ENCODE measurements at regions not wholly inside any gene's neighbourhood (a gene's known extent, or its start where the extent isn't known, plus 50 kb on each side); places are given as distances from the start of the nearest gene placed in this dataset.

DNA sequence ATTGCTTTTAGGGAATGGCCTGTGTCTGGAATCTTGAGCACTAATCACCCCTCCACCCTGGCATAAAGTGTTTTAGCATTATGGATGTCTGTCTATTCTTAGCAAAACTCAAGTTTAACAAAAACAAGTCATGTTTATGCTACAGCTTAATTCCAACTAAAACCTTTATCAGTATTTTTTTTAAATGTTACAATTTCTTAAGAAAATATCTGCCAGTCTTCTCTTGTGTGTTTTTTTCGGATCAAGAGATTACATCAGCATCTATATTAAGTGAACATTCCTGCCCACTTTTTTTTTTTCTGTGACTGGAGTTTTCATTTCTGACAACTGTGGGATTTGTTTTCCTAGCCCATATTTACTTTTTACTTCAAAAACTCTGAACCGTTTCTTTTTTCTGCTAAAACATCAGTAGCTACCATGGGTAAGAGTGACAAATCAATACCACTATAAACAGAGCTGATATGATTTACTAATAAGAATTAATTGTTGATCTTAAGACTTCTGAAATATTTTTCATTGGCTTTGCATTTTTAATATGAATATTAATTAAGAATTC lies 94.3 kb downstream of the EDN1 start:
- no peak for DNase-seq

DNA sequence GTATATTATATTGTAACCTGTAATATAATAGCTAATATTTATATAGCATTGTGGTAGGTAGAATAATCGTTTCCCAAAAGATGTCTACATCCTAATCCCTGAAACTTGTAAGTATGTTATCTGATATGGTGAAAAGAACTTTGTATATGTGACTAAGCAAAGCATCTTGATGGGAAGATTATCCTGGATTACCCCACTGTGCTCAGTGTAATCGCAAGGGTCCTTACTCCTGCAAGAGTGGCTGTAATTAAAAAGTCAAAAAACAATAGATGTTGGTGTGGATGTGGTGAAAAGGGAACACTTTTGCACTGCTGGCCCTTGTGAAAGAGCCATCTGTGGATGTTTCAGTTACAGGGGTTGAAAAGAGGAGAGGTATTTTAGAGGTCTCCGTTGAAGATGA lies 95.2 kb downstream of the EDN1 start:
- no peak for DNase-seq

DNA sequence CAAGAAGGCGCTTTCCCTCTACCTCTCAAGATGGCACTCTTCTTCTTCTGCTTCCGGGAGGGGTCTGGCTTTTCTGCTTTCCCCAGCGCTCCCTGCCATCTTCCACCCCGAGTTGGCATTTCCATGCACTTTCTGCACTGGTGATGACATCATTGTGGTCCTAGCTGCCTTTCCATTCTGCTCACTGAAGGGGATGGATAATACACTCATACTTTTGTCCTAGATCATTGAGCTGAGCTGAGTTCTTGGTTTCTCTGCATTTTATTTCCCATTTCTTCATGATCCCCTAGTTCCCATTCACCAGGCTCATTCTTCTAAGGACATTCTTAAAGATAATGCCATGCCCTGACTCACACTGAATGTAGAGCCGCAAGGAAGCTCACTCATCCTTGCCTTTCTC lies 96.7 kb downstream of the EDN1 start:
- no peak for DNase-seq

DNA sequence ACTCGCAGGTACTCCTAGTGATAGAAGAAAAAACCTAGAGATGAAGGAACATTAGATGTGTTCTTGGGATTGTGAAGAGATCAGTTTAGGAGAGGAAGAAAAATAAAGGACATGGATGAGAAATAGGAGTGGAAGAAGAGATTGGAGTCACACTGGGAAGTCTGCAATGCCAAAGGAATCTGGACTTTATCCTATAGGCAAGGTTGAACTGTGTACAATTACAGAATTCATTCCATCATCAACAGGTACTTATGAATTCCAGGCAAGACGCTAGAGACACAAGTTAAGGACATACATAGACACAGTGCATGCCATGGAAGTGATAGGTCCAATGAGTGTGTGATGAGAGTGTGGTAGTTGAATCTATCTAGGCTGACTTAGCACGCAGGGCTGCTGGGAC lies 101.3 kb downstream of the EDN1 start:
- DNase-seq: no peak

DNA sequence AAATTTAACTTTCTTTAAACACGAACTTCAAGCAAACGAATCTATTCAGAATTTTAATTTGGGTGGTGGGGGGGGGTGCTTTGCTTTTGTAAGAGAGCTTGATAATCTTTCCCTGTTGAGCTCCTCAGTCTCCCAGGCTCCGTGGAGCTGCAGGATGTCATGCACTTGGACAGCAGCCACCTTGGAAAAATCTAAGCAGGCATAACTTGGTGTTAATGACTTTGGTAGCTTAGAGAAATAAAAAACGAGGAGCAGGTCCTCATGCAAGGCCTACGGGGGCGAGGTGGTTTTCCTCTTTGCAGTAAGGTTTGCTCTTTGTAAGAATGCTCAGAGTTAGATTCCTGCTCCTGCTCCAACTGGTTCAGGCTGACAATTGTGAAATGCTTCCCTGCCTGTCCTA lies 102.3 kb downstream of the EDN1 start:
- no peak for DNase-seq

DNA sequence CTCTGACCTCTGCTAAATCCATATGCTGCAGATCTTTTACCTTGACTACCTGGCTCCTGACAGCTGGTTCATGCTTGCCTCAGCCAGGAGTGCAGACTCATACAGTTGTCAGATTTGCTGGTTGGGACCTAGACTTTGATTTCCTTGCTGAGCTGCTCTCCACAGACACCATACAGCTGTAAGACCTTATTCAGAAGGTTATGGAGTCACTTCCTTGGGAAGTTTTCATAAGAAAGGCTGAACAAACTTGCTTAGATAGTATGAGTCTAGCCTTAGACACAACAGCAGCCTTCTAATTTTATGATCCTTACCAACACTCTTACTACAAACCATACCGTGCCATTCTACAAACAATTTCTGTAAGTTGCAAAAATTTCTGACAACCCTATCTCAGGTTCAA lies 102.9 kb downstream of the EDN1 start:
- DNase-seq: no peak

DNA sequence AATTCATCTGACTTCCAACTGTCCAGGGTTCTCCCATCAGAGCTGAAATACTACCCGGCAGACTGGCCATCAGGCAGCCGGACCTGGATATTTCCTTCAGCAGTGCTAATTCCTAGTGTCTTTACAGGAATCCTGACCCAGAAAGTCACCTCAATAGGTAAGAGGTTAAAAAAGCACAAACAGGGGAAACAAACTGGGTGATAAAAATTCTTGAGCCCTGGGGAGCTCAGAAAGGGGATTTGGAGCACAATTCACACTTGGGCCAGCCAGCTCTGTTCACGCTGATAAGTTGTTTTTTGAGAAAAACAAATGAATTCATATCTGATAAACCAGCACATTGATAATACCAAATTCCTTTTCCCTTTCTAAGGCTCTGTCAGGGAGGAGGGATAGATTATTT lies 104.0 kb downstream of the EDN1 start:
- no peak for DNase-seq

DNA sequence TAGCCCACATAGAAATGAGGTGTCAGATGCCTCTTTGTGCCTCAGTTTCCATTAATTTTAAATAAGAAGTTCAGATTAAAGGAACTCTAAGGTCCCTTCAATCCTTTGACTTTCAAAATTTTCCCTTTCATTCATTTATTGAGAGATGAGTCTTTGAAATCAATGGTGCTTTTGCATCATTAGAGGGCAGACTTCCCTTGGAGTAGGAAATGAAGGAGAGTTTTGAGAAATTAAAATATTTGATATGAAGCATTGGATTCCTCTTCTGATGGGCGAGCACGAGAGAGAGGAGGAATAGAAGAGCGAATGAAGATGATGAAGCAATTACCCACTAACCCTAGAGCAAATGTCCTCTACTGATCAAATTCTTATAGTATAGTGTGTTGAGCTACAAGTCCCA lies 105.7 kb downstream of the EDN1 start:
- DNase-seq: no peak

DNA sequence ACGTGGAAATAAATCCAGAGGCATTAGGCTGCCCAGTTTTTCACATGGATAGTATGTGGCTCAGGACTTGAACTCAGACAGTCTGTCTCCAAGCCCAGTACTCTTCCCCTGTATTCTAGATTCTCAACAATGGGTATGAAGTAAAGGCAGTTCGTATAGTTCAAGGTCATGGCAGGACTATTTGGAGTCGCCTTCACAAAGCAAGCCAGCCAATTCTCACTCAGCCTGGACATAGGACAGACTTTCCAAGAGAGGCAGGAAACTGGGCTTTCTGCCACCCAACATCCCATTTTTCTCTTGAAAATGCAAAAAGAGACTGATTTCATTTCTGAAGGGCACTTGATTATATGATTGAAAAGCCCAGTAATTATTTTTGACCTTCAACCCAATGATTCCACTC lies 111.0 kb downstream of the EDN1 start:
- DNase-seq: no peak

DNA sequence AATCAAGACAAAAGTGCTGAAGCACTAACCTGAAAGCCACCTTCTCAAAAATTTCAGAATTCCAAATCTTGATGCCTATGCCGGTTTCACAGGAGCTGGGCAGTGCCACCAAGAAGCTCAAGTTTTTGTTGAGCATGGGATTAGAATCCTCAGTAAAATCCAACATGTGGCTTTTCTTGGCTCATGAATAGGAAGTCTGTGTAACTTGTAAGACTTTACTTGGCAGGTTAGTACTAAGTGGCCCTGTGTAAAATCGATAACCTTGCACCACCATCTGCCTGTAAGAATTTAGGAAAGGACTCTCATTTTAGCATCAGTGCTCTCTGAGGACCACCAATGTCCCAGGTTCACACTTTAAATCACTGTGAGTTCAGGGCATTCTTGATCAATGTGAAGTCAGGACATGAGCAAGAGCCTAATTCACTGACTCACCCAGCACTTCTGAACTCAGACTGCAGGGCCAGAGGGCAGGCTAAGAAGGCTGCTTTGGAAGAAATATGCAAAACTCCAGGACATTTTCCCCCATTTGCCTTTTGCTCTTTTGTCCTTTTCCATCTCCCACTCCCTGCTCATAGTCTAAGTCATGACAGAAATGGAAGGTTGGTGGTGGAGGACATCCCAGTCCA lies 113.2 kb downstream of the EDN1 start:
- DNase-seq: no peak

DNA sequence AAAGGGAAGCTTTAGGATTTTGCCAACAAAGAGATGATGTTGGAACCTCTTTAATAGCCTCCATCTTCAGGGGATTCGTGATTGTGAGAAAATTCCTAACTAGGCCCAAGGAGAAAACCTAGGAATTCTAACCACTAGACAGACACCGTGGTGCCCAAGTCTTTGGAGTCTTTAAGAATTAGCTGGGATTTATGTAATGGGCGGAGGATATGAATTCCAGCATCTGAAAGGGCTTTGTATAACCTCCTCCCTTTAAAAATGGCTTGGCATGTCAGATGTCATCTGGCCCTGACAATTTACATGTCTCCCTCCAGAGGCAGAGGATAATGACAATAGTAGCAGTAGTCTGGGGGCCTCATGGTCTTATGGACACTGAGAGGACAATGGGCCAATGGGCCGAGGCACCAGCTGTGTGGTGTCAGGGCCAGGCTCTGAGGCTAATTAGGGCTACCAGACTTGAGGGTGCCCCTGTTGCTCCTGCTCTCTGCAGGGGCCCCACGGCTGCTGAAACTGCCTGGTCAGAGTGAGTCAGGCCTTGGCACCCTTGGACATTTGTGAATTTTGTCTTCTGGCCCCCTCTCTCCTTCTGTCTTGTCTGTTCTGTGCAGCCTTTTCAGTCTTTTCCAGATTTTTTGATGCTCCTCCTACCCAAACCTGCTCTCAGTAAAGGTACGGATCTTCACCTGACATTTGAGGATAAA lies 113.9 kb downstream of the EDN1 start:
- no peak for DNase-seq

DNA sequence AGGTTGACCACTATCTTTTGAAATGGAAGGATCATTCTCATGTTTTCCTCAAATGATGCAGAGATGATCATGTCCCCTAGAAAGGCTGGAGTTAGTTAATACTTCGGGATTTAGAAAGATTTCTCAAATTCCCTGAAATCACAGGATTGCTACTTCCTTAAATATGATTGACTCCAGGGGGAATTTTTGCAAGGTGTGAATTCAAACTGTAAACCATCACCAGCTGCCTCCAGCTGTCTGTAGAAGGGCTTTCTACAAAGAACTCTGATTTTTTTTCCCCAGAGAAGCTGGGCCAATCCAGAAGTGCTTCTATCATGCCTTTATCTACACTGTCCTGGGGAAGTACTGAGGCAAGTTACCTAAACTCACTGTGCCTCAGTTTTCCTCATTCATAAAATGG lies 114.5 kb downstream of the EDN1 start:
- DNase-seq: no peak

DNA sequence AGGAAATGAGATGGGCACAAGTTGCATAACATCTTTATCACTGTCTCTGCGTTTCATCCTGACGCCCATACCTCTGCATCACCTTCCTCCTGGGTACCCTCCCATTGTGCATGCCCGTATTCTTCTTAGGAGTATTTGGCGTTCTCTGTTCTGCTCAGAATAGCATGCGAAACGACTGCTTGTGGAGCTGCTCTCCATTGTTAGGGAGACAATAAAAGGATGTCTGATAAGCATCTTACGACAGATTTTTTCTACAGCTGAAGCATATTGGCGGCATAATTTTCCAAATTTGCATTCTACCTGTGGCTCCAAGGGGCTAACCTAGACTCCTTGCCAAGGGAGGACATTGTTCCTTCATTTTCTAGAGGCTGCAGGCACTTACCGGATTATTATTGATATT lies 118.6 kb downstream of the EDN1 start:
- DNase-seq: no peak

DNA sequence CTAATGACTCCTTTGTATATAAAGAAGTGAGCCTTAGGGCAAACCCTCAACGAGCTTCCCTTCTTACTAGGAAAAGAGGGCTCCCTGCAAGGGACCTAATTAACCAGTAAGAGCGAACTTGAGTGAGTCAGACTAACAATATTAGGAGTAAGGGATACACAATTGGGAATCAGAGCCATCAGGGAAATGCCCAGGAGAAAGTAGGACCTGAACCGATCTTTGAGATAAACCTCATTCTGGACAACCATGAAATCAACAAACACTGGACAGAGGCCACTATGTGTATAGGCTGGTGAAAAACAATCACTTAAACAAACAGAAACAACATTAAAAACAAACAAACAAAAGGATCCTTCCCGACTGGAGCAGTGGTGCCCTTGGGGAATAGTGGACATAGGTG lies 120.8 kb downstream of the EDN1 start:
- no peak for DNase-seq

DNA sequence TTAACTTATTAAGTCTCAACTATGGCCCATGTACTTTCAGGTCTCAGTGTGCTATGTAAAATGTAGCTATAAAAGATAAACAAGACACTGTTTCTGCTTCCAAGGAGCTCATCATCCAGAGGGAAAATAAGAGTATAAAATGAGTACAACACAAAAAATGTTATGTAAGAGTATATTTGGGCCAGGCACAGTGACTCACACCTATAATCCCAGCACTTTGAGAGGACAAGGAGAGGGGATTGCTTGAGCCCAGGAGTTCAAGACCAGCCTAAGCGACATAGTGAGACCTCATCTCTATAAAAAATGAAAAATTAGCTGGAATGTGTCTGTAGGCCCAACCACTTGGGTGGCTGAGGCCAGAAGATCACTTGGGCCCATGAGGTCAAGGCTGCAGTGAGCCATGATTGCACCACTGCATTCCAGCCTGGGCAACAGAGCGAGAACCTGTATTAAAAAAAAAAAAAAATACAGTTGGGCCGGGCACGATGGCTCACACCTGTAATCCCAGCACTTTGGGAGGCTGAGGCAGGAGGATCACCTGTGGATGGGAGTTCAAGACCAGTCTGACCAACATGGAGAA lies 124.0 kb downstream of the EDN1 start:
- no peak for DNase-seq

DNA sequence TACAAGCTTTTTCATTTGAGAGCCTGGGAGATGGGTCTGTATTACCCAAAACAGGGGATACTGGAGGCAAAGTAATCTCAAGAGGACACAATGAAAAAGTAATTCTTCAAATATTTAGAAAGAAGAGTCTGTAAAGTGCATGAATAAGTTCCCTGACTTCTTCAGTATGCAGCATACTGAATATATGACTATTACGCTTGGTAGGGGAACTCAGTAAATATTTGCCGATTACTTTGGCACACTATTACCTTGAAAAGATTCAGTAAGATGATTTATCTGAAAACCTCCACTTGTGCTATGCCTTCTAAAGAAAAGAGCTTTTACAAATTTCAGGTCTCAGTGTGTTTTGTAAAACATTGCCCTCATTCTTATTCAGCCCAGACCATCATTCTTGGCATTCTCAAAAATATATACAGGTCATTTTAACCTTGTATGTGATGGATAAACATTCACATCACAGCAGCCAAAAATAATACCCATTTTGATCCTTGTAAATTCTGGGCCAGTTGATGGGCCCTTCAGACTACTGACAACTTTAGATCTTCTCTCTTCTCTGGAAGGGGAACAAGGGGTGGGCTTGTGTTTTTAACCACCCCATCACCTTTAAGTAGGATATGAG lies 125.9 kb downstream of the EDN1 start:
- DNase-seq: no peak

DNA sequence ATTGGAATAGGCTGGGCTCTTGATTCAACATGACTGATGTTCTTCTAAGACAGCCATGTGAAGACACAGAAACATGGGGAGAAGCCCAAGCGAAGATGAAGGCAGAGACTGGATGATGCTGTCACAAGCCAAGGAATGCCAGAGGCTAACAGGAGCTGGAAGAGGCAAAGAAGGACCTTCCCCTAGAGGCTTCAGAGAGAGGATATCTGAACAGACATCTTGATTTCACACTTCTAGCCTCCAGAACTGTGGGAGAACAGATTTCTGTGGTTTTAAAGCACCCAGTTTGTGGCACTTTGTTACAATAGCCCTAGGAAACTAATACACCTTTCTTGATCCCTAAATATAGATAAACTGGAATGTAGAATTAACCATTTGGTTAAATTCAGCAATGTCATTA lies 127.0 kb downstream of the EDN1 start:
- no peak for DNase-seq

DNA sequence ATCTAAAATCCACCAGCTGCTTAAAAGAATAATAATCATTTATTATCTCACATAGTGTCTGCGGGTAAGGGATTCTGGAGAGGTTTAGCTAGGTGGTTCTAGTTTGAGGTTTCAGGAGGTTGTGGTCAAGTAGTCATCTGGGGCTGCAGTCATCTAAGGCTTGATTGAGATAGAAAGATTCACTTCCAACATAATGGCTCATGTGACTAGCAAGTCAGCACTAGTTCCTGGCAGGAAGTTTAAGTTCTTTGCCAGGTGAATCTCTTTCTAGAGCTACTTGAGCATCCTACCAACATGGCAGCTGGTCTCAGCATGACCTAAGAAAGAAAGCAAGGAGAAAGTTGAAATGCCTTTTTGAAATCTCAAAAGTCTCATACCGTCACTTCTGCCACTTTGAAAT lies 128.8 kb downstream of the EDN1 start:
- DNase-seq: no peak

DNA sequence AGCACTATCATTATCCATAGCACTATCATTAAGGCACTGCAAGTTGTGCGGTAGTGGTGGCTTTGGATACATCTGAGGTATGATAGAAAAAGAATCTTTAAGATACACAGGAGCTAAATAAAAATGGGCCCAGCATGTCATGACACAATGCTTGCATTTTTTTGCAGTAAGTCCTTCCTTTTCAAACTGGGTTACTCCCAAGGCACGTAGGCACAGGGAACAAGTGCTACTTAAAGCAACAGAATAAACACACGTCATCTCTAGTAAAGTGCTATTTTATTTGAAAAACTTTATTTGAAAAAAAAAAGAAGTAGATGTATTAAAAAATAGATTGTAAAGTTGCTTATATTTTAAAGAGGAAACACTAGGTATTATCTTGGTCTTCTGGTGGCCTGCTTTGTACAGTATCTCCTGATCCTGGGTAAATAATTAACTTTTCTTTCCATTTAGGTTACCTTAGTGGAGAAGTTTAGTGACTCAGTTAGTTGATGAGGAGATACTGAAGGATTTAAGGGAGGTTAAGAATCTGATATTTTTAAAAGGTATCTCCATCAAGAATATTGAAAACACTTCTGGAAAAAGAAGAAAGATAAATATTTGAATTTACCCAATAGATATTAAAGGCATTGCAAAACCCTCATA lies 129.6 kb downstream of the EDN1 start:
- no peak for DNase-seq

DNA sequence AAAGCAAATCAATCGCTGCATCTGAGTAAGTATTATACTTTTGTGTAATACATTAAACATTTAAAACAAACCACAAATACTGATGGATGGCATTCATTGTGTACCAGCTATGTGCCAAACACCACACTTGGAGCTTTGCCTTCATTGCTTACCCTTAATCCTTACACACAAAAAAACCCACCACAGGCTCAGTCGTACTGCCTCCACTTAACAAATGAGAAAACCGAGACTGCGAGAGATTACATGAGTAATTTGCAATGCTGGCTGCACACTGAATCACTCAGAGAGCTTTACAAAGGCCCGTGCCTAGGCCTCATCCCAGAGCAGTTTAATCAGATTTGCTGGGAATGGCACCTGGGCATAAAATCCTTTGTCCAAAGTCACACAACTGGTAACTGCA lies 130.5 kb downstream of the EDN1 start:
- no peak for DNase-seq

DNA sequence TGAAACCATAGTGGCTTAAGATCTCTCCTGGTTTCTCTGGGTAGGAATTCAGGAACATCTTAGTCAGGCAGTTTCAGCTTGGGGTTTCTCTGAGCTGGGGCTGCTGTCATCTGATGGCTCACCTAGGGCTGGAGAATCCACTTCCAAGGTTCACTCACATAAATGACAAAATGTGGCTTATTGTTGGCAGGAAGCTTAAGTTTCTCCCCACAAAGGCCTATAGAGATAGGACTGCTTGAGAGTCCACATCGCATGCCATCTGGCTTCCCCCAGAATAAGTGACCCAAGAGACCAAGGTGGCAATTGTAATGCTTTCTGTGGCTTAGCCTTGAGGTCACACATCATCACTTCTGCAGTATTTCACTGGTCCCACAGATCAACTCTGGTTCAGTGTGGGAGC lies 131.4 kb downstream of the EDN1 start:
- no peak for DNase-seq

DNA sequence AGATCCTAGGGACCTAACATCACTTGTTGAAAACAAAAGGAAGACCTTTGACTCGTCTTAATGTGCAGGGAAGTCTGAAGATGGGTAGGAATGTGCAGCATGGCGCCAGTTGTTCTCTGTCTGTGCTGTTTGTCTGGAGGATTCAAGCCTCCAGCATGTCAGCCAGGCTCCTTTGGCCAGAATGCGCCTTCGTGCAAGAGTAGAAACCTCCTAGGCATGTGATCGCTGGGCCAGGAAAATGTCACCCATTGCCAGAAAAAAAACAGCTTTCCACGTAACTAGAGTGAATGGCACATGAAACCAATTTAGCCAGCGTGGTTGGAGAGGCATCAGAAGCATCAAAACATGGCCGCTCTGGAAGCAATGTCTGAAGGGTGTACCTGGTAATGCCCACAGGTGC lies 132.7 kb downstream of the EDN1 start:
- no peak for DNase-seq

DNA sequence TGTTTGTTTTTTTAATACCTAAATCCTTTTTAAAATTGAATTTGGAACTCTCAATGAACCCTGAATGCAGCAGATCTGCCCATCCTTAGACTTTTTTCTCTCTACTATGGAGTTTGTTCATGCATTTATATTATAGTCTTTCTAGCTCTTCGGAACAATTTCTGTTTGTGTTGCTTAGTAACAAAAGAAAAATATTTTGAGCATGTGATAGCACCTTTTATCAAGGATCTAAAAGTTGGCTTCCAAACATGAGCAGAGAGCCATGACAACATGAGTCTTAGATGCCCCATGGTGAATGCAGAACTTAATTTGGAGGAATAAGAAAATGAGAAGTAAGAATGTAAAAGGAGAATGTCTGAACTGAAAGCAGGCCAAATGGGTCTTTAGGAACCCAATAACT lies 133.7 kb downstream of the EDN1 start:
- DNase-seq: no peak

DNA sequence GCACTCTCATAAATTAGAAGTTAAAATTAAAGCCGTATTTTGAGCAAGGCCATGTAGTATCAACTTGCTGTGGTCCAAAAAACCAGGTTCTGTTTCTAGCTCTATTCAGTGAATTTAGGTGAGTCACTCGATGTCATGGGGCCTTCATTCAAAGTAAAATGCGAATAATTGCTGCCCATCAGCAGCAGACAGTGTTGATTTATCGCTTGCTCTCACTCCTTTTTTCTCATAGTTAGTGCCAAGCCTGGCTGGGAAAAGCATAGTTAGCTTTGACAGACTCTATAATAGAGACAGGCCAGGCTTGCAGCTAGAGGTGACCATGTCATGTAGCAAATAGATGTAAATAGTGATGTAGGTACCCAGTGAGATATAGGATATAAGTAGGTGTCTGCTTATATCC lies 136.0 kb downstream of the EDN1 start:
- no peak for DNase-seq
